CD4-positive, alpha-beta T cell treated with Interleukin-21 for 1 hour (primary cell): ENCODE measurements at regions not wholly inside any gene's neighbourhood (a gene's known extent, or its start where the extent isn't known, plus 50 kb on each side); places are given as distances from the start of the nearest gene placed in this dataset.
"Not testable (repeated sequence)": the region's sequence is repeated elsewhere in the genome, so short reads cannot be mapped to it uniquely, and the experiment has no call there.

Experiments used
- DNase-seq: peaks from one replicate; pipeline ENCODE4 v3.0.0-alpha.2; 2020

DNA sequence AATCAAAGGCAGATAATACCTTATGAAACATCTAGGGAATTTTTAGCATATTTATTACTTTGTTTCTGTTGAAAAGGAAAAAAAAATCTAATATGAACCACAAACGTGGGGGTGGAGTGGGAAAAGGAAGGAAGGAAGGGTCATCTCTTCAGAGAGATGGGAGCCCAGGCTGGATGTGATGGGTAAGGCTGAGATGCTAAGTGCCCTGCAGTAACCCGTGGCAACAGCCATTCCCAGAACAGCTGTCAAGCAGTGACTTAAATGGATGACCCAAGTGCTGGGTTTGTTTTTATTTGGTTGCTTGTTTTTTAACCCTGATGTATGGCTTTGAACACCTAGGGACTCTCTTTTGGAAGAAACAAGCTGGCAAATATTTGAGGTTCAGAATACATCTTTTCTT lies 50.7 kb upstream of the KLF7 start:
- DNase-seq, result no peak

DNA sequence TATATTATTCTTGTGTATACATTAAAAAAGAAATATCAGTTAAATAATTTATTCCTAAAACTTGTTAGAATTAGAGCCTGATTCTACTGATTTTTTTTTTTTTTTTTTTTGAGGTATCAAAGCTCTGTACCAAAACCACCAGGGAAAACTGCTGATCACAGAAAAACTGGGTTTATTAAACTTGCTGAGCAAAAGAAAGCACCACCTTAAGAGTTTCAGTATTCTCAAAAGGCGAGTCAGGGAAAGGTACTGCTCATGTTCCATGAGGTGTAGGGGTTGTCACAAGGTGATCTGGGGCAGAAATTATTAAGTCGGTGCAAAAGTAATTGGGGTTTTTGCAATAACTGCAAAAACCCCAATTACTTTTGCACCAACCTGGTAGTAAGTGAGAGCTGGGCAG lies 51.7 kb upstream of the KLF7 start:
- DNase-seq, result no peak

DNA sequence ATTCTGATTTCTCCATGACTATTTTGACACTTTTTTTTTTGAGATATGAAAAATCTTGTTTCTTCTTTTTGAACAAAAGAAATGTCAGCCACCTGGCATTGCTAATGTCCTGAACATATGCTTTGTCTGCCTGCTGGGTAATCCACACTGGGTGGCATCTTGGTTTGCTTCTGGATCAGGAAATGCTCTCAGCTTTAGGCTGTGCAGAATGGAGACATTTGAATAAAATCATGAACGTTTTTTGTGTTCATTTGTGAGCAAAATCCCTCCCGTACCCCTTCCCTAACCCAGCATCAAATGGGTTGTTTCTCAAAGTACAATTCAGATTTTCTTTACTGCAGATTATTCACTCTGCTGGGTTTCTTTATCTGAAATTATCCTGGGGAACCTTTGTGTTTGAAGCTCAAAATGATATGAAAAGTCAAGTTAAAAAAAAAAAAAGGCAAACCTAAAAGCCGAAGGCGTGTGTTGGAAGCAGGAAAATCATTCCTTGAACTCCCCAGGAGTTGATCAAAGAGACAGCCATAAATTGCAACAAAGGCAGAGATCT lies 53.4 kb upstream of the KLF7 start:
- DNase-seq, result no peak

DNA sequence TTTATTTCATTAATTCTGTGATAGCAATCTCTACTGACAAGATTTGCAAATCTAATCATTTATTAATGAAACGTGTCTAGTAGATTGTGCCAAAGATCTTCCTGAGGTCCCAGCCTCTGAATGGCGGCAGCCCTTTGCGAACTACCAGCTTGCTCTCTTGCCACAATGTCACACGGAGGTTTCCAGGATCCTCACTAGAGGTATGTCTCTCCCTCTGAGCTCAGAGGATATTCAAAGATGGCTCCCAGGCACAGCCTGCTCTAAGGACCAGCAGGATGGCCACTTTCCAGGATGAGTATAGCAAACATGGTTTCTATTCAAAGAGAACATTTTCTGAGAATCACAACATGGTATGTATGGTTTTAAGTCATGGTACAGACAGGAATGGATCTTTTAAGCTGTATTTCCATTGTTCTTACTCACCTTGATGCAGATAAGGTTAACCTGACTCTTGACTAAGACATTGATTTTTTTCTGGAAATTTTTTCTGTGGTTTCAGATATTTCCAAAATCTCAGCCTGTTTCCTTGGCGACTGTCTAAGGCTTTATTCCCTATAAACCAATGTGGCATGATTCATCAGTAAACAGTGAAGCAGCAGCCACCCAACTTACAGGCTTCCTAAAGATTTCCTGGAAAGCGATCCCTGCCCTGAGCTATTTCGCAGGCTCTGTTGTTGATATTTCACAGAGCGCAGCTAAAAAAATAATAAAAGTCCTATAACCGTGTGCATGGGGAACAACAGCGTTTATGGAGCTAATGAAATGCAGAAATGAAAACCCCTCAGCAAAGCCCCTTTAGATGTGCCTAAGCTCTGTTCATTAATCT lies 54.1 kb upstream of the KLF7 start:
- DNase-seq, result no peak

DNA sequence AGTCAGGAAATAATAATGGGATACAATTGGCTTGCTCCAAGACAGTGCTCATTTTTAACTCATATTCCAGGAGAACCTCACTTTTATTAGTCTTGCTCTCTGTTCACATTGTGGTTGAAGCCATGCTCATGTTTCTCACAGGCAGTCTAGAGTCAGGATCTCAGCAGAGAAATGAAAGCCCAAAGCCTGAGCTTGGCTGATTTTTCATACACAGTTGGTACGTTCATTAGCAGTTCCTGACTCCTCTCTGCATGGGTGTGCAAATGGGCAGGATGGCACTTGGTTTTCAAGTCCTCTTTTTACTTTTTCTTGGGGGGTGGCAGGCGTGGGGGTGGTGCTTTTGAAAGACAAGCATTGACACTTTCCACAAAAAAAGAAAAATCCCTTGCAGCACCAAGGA lies 56.0 kb upstream of the KLF7 start:
- DNase-seq, result no peak

DNA sequence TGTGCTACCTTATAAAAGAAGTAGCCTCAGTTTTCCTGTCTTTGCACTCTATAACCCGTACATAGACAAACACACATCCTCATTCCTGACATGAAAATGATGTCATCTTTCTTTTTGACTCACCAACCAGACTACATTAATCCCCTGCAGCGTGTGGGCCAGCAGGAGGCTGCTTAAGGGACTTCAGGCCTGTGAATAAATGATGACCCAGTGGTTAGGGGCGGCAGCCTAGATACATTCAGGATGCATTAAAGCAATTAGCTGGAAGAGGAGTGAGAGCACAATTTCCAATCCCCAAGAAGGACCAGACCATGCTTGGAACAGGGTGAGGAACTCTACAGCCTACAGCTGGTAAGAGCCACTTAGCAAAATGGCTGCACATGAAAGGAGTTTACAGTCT lies 57.3 kb upstream of the KLF7 start:
- no peak for DNase-seq

GRCh38 chr2:207224381-207224780 lies 58.6 kb upstream of the KLF7 start:
- no peak for DNase-seq

- no peak for DNase-seq
Observed at GRCh38 chr2:207224791-207225482, 59.2 kb upstream of the KLF7 start.

- no peak for DNase-seq
Observed at GRCh38 chr2:207225773-207226172, 60.0 kb upstream of the KLF7 start.

DNA sequence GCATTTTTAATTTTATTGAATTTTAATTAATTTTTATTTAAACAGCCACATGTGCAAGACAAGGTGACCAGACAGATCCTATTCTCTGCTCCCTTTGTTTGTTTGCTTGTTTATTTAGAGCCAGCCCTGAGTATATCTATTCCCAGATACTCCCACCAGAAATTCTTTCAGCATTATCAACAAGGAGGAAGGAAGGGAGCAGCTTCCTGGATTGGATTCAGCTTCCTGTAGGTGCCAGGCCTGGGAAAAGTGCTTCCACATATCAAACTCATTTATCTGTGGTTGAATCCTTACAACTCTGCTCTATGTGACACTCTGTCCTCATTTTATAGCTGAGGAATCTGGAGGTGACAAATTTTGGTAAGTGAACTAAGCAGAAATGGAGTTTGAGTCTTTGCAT lies 60.5 kb upstream of the KLF7 start:
- no peak for DNase-seq

- DNase-seq, result no peak
Observed at GRCh38 chr2:207226671-207227061, 60.9 kb upstream of the KLF7 start.

DNA sequence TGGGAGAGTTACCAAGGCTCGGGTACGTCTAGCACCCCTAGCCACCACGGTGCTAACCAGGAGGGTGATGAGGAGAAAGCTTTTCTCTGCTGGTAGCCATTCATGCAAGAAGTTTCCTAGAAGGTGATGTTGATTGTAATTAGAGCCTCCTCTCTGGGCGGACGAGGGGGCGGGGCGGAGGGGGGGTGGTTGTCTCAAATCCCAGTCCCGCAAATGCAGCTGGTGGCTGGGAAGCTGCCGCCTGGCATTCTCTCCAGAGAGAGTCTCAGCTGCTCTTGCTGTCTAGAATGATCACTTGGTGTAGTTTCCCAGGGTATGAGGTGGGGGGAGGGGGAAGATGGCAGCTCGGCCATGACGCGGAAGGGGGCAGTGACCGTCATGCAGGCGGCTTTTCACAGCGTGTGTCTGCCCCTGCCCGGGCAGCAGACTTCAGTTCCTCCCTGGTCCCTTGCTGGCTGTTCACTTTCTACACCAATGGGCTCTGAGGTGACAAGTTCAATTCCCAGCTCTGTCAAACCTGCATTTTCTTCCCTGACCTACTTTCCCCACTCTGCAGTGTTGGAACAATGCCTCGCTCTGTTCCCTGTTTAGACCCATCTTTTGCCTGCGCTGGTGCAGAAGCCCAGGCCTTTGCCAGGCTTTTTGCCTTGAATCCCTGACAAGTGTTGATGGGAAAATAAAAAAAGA lies 61.5 kb upstream of the KLF7 start:
- DNase-seq, result no peak

GRCh38 chr2:207227749-207228145 lies 62.0 kb upstream of the KLF7 start:
- DNase-seq, result no peak

- no peak for DNase-seq
Observed at GRCh38 chr2:207228402-207228801, 62.7 kb upstream of the KLF7 start.

- DNase-seq, result no peak
Observed at GRCh38 chr2:207229161-207229560, 63.4 kb upstream of the KLF7 start.

- no peak for DNase-seq
Observed at GRCh38 chr2:207230261-207231105, 64.7 kb upstream of the KLF7 start.

DNA sequence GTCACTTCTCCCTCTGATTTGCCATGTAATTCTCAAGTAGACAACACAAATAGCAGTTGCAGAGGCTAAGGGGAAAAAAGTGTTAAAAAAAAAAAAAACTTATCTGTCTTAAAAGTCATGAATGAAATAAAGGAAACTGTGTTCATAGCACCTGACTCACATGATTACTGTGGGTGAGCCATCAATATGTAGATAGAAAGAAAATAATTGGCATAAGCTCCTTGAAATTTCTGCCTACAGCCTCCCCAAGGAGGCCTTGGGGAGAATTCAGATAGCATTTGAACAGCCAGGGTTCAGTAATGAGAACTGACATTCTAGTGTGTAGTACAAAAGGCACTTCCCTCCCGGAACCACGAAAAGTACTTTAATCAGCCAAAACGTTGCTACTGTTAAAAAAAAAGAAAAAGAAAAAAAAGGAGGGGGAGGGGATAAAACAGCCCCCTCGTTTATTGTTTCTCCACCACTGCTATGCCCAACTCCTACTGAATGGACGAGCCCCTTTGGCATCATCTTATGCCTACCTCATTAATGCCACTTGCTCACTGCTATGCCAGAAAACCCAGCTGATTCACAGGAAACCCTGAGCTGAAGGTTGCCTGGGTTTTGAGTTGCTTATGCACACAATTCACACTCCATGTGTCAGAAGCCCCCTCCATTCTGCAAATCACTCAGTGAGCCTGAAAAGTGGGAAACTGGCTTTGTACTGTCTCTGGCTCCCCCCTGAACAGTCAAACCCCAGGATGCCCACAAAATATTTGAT lies 65.5 kb upstream of the KLF7 start:
- no peak for DNase-seq

DNA sequence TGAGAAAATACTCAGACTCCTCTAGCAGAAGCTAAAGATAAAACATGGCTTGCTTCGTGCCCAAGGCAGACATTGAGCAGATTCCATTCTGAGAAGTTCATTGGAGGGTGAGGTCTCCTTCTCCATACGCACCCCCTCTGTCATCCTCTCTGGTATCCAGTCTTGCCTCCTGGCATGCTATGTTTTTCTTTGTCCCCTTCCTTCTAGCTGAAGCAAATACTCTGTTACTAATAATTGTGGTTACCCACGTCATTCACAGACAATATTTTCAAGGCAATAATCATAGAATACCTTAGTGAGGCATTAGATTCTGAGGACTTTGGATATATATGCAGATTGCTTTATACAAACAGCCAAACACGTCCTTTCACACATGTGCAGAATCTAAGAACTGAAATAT lies 66.2 kb upstream of the KLF7 start:
- DNase-seq, result no peak

GRCh38 chr2:207233141-207233540 lies 67.4 kb upstream of the KLF7 start:
- not testable (repeated sequence) for DNase-seq

GRCh38 chr2:207233731-207234130 lies 68.0 kb upstream of the KLF7 start:
- DNase-seq, result no peak

- DNase-seq, result no peak
Observed at GRCh38 chr2:207235621-207236020, 69.9 kb upstream of the KLF7 start.
